ENCODE measurements at regions not wholly inside any gene's neighbourhood (a gene's known extent, or its start where the extent isn't known, plus 50 kb on each side); places are given as distances from the start of the nearest gene placed in this dataset.
A peak's percentile ranks its signal among the peaks of the same experiment; 100 is the strongest.

- H3K27me3 ChIP-seq (ENCODE audit: insufficient read depth, poor library complexity, severe bottlenecking) = no peaks in the 10 kb centered on the region
- TF ChIP-seq REST (IDR thresholded peaks at IDR 0.05; ENCODE audit: insufficient replicate concordance, low read depth) = no peak
- TF ChIP-seq POLR2AphosphoS5 (IDR thresholded peaks at IDR 0.05; ENCODE audit: low read depth) = no peak
- TF ChIP-seq GABPA (IDR thresholded peaks at IDR 0.05; ENCODE audit: low read depth) = no peak
- no peak for TF ChIP-seq SPI1 (IDR thresholded peaks at IDR 0.05; ENCODE audit: borderline replicate concordance, low read depth)
- no peak for TF ChIP-seq CTCF (IDR thresholded peaks at IDR 0.05; ENCODE audit: insufficient read depth, low read length)
- H3K4me3 ChIP-seq (replicated peaks; ENCODE audit: insufficient read depth, low read length) = no peak overlapping the region
- DNase-seq (ENCODE audit: low read depth in 1 of 2, low spot score in 1 of 2) = no peak
- no peak overlapping the region for H3K27ac ChIP-seq (replicated peaks)
Measured at GRCh38 chr5:92553326-92553725, 1027.7 kb downstream of the NR2F1-AS1 start.

GRCh38 chr5:92552206-92553160 lies 1028.5 kb downstream of the NR2F1-AS1 start:
- H3K27ac ChIP-seq (replicated peaks) = no peak overlapping the region
- H3K27me3 ChIP-seq (ENCODE audit: insufficient read depth, poor library complexity, severe bottlenecking) = no peaks in the 10 kb centered on the region
- TF ChIP-seq POLR2AphosphoS5 (IDR thresholded peaks at IDR 0.05; ENCODE audit: low read depth) = peak; percentile 73; the same call in 1 of the 2 replicates
- TF ChIP-seq CTCF (IDR thresholded peaks at IDR 0.05; ENCODE audit: insufficient read depth, low read length) = no peak
- no peak for TF ChIP-seq GABPA (IDR thresholded peaks at IDR 0.05; ENCODE audit: low read depth)
- peak in 1 of 2 experiments; percentile 0 for DNase-seq (ENCODE audit: low read depth in 1 of 2, low spot score in 1 of 2)
- no peak overlapping the region for H3K4me3 ChIP-seq (replicated peaks; ENCODE audit: insufficient read depth, low read length)

GRCh38 chr5:92548346-92548745 lies 1032.7 kb downstream of the NR2F1-AS1 start:
- DNase-seq (ENCODE audit: low read depth in 1 of 2, low spot score in 1 of 2) = no peak
- TF ChIP-seq POLR2AphosphoS5 (IDR thresholded peaks at IDR 0.05; ENCODE audit: low read depth) (no peak), CTCF (IDR thresholded peaks at IDR 0.05; ENCODE audit: insufficient read depth, low read length) (no peak), REST (IDR thresholded peaks at IDR 0.05; ENCODE audit: insufficient replicate concordance, low read depth) (no peak), GABPA (IDR thresholded peaks at IDR 0.05; ENCODE audit: low read depth) (no peak), SPI1 (IDR thresholded peaks at IDR 0.05; ENCODE audit: borderline replicate concordance, low read depth) (no peak)
- H3K27ac ChIP-seq (replicated peaks) = no peak overlapping the region
- no peaks in the 10 kb centered on the region for H3K27me3 ChIP-seq (ENCODE audit: insufficient read depth, poor library complexity, severe bottlenecking)
- no peak overlapping the region for H3K4me3 ChIP-seq (replicated peaks; ENCODE audit: insufficient read depth, low read length)

All from HL-60 (cell line).